ENCODE measurements at regions not wholly inside any gene's neighbourhood (a gene's known extent, or its start where the extent isn't known, plus 50 kb on each side); places are given as distances from the start of the nearest gene placed in this dataset.

DNA sequence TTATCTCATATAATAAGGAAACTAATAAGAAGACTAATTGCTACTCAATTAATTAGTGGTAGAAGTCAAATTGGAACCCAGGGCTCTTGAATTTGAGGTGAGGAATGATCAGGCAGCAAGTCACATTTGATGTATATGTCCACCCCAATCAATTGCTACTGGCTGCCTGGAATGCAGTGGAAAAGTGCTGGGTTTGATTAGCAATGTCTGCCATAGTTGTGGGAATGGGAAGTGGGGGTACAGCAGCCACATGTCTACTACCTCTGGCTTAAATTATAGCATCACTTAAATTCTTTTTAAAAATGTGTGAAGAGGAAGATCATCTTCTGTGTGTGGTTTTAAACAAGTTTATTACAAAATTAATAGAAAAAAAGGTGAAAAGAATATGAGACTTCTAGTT is 50.8 kb upstream of the NAV2 start:
- DNase-seq: no peak

DNA sequence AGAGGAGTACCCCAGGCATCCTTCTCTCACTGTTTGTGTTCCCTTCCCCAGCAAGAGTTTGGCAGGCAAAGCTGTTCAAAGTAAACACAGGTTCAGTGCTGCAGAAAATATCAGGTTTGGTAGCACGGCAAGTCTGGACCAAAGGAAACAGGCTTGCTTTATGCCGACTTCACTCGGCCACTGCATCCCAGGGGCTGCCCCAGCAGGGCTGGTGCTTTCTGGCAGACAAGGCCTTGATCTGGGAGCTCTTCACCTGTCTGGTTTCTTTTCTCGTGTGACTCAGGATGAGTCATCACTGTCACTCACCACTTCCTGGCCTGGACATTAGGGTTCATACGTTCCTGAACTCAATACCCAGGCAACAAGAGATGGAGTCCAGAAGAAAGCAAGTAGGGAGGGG is 52.6 kb upstream of the NAV2 start:
- DNase-seq: no peak

DNA sequence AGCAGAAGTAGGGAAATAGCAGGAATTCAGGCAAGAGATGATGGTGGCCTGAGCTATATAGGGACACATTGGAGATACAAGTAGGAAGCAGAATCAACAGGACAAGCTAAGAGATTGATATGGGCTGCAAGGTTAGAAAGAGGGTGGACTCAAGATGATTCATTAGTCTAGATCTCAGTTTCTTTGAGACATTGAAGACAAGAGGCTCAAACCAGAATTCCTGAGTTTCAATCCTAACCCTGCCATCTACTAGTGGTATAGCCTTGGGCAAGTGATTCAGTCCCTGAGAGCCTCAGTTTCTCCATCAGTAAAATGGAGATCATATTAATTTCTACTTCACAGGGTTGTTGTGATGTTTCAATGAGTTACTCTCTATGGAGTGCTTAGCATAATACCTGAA is 53.1 kb upstream of the NAV2 start:
- no peak for DNase-seq

DNA sequence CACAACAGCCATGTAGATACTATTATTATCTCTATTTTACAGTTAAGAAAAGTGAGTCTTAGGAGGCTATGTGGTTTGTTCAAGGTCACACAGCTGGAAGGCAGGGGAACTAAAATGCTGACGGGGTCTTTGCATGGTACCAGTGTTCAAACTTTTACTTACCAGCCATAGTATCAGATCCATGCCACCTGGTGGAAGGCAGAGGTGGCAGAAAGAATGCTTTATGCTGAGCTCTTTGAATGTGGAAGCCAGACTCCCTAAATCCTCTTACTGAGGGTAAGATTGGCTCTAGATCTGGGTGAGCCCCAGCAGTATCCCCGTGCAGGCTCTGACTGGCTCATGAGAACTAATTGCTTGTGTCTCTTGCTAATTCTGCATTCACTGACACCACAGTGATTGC is 54.3 kb upstream of the NAV2 start:
- DNase-seq: no peak

DNA sequence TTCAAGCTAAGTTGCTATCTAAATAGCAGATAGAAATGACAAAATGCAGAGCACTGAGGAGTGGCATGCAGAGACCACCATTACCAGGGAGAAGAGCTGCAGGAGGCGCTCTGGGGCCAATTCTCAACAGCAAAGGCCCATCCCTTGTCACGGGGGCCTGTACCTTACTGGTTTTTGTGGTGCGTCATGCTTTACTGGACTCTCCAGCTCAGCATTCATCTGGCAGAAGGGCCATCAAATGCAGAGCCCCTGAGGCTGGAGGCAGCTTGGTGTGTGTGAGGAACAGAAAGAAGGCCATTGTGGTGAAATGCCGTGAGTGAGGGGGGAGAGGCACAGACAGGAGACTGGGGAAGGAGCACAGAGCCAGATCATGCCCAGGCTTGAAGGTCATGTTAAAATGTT is 56.5 kb upstream of the NAV2 start:
- DNase-seq: no peak

DNA sequence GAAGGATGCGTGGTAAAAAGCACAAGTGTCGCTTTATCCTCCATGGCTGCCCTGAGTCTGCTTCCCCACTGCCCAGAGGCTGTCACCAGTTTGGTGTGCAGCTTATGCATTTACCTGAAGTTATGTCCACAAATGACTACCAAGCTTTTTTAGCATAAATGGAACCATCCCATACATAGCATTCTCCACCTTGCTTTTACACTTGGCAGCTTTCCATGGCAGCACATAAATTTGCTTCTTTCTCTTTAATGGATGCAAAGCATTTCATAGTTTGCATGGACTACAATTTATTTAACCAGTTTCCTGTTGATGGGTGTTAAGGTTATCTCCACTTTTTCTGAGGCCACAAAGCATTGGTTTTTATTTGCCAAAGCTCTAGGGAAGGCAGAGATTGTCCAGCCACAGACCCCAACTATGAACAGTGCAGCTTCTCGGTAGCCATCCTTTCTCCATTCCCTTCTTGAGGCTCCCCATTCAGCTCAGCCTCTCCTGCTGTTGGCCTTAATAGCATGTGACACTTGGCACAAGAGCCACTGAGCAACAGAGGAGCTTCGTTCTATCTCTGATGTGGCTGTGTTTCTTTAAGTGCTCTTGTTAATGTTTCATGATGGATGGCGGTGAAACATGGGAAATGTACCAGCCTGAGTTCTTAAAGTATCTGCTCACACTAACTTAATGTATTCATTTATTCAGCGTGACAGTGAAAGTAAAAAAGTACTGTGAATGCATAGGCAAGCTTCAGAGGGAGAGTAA is 59.8 kb upstream of the NAV2 start:
- DNase-seq: no peak

DNA sequence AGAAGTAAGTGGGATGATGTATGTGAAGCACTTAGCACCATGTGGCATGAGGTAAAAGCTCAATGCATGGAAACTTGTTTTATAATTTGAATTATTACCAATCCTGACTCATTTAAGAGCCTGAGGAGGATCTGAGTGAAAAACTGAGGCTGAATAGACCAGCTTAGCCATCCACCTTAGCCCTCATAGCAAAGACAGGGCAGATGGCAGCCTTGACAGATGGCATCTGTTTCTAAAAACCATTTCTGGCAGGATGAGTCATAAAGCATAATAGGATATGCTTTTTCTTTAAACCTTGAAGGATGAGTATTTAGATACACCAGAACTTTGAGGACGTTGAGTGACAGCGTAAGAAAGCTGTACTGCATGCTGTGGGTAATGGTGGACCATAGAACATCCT is 61.0 kb upstream of the NAV2 start:
- no peak for DNase-seq

DNA sequence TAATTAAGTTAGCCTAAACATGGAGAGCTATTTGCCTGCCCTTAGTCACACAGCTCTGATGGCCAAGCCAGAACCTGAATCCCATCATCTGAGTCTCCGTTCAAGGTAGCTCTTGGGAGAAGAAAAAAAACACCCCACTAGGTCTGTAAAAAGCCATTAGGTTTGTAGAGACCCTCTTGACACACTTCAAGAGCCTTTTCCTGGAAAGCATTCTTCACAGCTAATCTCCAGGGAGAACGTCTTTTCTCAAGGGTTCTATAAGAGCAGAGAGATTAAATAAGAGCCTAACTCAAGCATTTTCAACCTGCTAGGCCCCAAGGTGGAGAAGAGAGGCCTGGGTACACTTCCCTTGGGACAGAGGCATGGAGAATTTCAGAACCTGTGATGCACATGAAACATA is 61.6 kb upstream of the NAV2 start:
- DNase-seq: no peak

DNA sequence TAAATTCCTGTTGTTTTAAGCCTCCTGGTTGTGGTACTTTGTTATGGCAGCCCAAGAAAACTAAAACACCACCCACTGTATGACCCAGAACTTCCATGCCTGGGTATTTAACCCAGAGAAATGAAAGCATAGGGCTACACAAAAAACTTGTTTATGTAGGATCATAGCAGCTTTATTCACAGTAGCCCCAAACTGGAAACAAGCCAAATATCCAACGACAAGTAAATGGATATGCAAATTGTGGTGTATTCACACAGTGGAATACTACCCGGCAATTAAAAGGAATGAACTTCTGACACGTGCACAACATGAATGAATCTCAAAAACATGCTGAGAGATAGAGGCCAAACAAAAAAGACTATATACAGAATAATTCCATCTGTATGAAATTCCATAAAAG is 62.2 kb upstream of the NAV2 start:
- no peak for DNase-seq

DNA sequence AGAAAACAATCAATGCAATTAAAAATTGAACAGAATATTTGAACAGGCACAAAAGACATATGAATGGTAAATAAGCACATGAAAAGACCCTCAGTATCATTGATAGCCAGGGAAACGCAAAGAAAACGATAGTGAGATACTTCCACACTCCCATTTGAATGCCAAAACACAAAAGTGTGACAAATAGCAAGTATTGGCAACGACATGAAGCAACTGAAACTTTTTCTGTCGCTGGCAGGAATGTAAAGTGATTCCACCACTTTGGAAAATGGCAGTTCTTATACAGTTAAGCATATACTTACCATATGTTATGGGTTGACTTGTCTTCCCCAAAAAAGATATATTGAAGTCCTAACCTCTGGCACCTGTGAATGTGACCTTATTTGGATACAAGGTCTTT is 62.9 kb upstream of the NAV2 start:
- no peak for DNase-seq

DNA sequence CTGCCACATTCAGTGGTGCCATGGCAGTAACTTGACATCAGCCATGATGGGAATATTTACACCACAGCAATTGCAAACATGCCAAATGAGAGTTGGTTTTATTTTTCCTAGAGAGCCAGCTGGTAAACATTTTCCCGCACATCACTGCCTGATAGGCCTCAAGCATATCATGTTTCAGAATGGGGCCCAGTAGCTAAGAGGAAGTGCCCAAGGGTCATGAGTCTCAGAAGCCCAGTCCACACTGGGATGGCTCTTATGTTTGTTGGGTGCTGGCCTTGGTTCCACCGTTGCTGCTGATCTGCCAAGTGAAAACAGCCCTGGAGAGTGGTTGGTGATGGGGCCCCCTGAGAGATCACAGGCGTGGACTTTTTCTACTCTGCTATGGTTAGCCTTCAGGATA is 64.3 kb upstream of the NAV2 start:
- no peak for DNase-seq

DNA sequence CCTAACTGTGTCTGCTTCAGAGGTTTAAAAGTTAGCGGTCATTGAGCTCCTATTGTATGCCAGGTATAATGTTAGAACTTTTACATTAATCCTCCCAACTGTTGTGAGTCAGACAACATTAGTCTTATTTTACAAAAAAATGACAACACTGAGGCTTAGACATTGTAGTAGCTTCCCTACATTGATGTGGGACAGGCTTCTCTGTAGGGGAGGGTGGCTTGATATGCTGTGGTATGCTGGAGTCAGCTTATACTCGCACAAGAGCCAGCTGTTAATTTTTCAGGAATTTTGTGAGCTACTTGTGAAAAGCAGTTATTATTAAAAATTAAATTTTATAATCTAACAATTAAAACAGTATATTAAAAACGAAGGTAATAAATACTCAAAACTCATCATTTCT is 64.8 kb upstream of the NAV2 start:
- no peak for DNase-seq

DNA sequence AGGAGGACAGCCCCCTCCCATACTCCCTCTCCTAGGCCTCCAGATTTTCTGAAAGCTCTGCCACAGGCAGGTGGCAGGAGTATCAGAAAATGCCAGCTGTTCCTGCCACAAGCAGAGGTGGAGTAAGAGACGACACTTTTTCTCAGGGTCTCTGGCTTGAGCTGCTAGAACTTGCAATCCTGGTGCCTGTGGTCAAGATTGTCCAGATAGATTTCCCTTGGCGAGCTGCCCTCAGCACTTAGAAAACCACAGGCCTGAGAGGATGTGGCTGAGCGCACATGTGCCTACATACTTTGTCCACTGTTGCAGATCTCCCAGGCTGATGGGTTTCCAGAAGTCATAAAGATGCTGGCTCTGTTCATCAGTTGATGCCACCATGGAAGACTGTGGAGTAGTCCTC is 65.7 kb upstream of the NAV2 start:
- DNase-seq: no peak

DNA sequence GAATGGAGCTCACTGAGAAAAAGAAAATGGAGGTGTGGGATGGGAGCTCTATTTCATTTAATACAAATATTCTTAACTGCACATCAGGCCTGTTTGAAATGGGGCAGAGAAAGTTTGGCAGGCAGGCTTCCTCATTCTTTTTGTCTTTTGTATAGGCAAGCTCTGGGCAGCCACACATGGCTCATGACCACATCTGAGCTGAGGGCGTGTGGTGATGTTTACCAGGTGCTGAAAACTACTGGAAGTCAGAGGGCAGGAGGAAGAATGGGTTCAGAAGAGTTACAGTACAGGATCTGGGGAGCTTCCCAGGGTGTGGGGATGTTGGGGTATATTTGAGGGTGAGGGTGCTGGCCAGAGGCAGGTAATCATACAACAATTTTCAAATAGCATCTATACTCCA is 66.3 kb upstream of the NAV2 start:
- no peak for DNase-seq

DNA sequence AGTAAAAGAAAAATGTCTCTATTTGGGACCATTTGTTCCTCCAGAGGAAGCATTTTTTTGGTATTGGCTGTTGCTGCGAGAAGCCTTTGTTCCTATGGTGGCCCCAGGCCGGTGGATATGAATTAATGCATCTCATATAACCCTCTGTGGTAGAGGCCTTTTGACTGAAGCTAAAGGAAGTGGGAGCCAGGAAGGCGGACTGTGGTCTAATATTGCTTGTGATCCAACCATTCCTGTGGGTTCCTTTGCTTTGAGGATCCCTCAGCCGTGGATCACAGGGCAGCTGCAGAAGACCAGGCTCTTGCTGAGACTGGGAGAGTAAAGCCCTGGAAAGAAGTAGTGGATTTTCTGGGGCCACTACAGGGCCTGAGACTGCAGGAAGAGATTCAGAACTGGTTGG is 68.3 kb upstream of the NAV2 start:
- no peak for DNase-seq

DNA sequence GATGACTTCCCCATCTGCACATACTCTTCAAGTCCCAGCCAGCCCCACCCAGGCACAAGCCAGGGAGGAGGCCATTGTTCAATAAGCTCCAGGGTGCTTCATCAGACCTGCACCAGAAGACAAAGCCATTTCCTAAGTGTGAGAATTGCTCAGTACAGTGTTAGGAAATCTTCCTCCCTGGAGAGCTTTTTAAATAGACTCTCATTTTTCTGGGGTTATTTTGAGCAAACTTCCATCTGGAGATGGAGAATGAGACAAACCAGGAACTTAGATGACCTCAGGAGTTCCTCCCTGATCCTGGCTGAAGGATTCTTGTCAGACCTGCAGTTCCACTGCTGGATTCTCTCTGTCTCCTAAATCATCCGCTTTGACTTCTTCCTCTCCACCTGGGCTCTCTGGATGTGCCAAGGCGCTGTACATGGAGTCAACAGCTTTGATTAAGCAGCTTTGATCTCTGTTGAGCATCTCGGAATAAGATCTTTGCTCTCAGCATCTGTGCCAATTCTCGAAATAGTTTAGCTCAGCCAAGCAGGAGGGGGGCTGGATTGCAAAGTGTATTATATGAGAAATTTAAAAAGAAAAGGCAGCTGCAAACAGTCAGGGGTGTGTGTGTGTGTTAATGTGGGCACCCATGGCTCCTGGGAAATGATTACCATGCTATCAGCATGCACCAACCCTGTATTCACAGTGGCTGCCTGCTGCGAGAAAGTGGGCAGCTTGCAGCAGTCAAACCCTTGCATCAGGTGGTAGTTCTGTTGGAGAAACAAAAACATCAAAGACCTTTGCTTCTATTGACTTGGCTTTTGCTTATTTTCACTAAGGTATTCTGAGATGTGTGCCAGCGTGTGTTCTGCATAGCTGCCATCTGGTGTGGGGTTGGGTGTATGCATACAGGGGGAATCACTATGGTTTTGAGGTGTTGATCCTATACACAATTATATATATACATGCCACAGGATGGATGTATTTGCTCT is 70.2 kb upstream of the NAV2 start:
- no peak for DNase-seq

DNA sequence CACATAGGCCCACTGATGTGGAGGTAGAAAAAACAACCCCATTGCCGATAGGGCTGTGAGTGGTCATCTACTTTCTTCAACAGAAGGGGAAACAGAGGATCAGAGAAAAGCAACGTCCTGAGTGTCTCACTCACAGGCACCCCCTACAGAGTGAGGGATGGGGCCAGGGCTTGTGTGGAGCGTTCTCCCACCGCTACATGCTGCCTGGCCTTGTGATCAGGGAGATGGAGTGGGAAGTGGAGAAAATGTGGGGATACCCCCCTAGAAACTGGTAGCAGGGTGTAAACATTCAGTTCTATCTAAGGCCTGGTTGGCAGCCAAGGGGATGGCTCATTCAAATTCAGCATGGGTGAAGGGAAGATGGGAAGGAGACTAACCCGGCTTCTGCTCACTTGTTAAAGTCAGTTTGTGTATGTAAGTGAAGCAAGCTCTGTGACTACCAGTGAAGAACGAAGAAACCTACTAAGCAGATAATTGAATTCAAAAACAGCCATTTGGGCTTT is 73.0 kb upstream of the NAV2 start:
- no peak for DNase-seq

DNA sequence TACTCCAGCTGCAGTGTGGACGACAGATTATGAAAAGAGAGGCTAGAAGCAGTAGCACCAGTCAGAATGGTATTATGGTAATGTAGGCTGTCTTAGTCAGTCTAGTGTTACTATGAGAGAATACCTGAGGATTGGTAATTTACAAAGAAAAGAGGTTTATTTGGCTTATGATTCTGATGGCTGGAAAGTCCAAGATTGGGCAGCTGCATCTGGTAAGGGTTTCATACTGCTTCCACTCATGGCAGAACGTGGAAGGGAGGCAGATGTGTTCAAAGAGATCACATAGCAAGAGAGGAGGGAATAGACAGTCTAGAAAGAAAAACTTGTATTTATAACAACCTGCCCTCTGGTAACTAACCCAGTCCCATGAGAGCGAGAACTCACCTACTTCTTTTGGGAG is 77.3 kb upstream of the NAV2 start:
- DNase-seq: no peak

DNA sequence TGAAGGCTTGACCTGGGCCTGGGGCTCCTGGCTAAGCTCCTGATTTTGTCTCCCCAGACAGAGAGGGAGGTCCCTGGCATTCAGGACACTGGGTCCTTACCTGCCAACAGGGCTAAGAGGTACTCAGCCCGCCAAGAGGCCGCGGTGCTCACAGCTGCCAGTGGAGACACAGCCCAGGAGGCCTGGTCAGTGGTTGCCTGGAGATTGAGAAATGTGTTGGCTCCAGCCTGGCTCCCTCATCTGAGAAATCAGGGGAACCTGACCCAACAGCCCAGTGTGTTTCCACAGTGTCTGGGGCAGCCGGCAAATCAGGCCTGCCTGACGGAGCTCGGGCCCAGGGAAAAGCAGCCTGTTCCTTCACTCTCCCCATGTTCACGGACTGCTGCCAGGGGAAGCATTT is 79.4 kb upstream of the NAV2 start:
- no peak for DNase-seq

DNA sequence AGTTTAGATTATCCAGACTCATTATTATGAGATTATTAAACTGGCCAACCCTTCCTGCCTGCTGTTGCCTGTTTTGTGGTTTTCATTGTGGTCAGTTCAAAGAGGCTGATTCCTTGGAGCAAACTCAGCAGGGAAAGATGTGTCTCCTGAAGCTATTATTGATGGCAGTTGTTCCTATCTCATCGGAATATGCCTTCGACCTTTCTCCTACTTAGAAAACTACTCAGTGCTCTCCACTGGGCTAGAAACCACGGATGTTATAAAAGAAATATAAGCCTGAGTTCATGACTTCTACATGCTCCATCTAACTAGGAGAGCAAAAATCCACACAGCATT is 80.2 kb upstream of the NAV2 start:
- DNase-seq: no peak

DNA sequence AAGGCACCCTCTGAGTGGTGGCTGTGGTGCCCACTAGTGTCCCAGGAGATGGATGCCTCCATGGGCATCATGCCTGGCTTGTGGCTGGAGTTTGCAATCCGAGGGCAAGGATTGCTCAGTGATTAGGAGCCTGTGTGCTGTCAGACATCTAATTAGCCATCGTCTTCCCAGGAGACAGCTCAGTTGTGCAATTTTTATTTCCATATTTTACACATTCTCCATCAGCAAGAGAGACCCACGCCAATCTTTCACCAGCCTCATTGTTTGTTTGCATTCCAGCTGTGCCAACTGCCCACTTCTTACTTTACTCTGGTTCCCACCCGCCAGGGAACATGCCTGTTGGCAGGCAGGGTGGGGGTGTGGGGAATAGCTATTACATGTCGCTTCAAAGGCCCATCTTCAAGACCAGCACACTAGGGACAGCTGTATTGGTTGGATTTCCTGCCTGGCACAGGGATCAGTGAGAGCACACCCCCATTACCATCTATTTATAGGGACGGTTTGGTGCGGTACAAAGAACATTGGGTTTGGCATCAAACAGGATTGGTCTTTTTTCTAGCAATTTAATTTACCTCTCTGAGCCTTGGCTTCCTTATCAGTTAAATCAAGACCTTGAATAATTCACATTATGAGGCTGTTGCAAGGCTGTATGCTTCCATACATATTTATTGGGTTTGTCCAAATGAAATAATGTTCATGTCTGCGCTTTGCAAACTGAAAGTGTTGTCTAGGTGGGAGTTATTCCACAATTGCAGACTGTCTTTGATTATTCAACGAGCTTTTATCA is 80.7 kb upstream of the NAV2 start:
- DNase-seq: no peak

DNA sequence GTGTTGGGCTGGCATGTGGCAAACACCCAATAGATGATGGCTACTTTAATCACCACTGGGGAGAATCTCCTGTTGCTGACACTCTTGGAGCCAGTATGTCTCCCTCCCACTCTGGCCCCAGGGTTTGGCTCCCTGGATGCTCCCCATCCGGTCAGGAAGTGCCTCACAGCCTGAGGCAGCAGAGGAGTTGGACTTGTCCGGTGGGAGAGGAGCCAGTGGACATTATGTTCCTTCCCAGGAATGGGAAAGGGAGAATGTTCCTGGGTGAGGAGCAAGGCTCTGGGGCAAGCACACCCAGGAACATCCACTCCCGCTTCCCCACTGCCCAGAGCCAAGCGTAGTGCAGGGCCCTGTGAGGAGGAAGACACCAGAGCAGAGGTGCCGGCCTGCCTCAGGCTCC is 84.6 kb upstream of the NAV2 start:
- no peak for DNase-seq

DNA sequence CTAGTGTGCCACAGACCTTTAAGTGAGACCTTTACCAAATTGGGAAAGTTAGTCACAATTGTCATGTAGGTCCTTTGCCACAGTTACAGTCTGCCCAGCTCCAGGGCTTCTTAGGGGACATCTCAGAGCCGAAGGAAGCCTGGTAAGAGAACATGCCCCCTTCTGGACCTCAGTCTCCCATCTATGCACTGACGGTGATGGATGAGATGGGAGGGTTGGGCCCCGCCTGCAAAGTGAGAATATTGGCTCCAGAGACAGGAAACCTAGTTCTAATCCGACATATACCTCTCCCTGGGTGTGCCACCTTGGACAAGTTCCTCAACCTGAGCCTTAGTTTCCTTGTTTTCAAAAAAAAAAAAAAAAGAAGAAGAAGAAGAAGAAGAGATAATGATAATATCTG is 85.1 kb upstream of the NAV2 start:
- DNase-seq: no peak
